OCI-M2 (cell line): ENCODE measurements at regions not wholly inside any gene's neighbourhood (a gene's known extent, or its start where the extent isn't known, plus 50 kb on each side); places are given as distances from the start of the nearest gene placed in this dataset.
"Not testable (repeated sequence)": the region's sequence is repeated elsewhere in the genome, so short reads cannot be mapped to it uniquely, and the experiment has no call there.

Experiments used
- DNase-seq: peaks from one replicate; lab custom pipeline; 2025; ENCODE audit not compliant: unreplicated experiment; lab: John Stamatoyannopoulos, UW

- not testable (repeated sequence) for DNase-seq
Observed at GRCh38 chr2:111464367-111464766, 343.7 kb downstream of the BCL2L11 start.

GRCh38 chr2:111465521-111465920 is 344.8 kb downstream of the BCL2L11 start:
- not testable (repeated sequence) for DNase-seq

DNA sequence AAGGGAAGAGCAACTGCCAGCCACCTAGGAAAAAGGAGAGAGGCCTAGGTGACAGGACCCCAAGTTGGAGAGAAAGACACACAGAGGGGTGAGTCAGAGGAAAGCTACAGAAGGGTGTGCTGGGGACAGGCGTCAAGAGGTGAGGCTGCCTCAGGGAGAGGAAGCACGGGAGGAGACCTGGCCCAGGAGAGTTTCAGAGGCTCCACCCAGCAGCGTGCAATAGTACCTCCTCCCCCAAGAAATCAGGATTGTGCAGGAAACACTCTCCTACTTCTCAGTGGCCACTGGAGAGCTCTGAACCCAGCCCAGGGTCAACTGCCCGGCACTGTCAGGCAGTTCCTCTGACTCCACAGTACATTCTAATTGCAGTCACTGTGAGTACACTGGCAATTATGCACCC is 346.0 kb downstream of the BCL2L11 start:
- not testable (repeated sequence) for DNase-seq

DNA sequence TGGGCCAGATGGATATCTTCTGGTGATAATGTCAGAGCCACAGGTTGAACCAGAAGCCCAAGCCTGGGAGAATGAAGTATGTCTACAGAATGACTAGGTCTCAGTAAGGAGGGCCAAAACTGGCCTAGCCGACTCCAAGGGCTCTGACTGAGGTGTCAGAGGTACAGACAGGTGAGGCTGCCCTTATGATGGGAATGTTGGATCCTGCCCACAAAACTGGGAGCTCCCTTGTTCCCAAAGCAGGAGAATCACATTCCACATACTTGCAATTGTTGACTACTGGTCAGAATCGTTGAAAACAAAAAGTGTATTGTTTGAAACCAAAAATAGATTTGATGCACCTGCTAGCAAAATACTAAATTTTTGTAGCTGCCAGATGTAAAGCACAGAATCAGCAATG is 350.2 kb downstream of the BCL2L11 start:
- not testable (repeated sequence) for DNase-seq

DNA sequence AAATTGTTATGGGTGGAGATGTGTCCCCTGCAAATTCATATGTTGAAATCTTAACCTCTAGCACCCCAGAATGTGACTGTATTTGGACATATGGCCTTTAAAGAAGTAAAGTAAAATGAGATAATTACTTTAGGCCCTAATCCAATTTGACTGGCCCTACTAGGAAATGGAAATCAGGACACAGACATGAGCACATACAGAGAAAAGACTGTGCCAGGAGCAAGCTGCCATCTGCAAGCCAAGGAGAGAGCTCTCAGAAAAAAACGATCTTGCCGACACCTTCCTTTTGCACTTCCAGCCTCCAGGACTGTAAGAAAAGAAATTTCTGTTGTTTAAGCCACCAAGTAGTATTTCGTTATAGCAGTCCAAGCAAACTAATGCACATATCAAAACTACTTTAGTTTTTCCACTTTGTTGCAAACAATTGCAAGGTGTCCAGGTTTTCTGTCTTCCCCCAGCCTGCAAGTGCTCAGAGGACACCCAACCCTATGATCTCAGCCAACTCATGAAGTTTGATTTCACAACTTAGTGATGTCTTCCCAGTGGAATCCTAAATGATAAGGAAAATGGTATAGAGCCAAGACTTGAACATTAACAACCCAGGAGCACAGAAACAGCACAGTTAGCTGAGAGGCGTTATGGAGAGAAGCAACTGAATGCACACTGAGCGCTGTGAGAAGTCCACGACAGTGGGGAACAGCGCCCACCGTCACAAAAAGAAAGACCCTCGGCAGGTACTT is 351.2 kb downstream of the BCL2L11 start:
- not testable (repeated sequence) for DNase-seq

- not testable (repeated sequence) for DNase-seq
Observed at GRCh38 chr2:111472844-111473403, 352.2 kb downstream of the BCL2L11 start.

DNA sequence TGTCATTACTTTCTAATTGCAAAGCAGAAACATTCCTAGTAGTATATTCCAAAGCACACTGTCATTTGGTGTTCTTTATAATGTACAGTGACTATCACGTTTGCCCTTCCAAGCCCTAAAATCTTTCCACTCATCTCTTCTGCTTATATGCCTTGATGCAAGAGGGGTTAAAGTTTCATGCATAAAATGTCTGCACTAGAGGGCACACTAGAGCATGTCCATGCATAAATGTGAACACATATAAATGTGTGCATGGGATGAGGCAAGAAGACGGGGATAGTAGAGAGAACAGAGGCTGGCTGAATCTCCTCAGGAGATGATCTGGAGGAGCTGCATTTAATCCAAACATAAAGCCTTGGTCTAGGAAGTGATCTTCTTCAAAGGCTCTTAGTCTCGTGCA is 352.8 kb downstream of the BCL2L11 start:
- not testable (repeated sequence) for DNase-seq

- DNase-seq, result not testable (repeated sequence)
Observed at GRCh38 chr2:111474198-111474705, 353.5 kb downstream of the BCL2L11 start.

GRCh38 chr2:111478335-111478734 is 357.6 kb downstream of the BCL2L11 start:
- DNase-seq, result not testable (repeated sequence)

GRCh38 chr2:111478871-111479318 is 358.2 kb downstream of the BCL2L11 start:
- DNase-seq, result not testable (repeated sequence)

DNA sequence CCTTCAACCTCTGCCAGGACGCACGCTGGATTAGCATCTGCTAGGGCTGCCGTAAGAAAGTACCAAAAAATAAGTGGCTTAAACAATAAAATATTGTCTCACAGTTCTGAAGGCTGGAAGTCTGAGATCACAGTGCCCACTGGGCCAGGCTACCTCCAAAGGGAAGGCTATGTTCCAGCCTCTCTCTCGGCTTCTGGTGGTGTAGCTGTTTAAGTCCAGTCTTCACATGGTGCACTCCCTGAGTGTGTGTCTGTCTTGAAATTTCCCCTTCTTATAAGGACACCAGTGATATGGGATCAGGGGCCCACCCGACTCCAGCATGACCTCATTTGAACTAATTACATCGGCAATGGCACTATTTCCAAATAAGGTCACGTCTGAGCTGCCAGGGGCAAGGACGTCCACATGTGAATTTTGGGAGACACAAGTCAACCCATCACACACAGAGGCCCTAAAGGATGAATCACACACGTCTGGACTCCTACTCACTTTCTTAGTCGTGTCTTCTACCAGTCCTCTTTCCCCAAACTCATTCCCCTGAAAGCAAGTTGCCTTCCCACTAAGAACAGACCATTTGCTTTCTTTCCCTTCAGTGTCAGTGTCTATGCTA is 359.4 kb downstream of the BCL2L11 start:
- not testable (repeated sequence) for DNase-seq

DNA sequence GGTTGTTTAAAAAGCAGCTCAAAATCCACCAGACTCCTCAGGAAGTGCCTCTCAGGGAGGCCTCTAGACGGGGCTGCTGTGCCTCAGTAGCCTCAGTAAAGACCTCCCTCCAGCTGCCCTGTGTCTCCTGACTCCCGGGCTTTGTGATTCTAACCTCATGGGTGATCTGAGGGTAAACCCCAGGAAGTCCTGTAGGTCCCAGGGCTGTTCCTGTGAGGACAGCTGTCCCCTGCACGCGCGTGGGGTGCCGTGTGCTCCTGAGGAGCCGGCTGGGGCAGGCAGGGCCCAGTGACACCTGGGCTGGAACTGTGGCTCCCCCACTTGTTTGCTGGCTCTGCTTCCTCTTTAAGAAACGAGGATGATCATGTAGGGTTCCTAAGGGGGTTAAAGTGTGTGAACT is 359.9 kb downstream of the BCL2L11 start:
- DNase-seq, result not testable (repeated sequence)

- DNase-seq, result not testable (repeated sequence)
Observed at GRCh38 chr2:111481219-111481618, 360.5 kb downstream of the BCL2L11 start.

GRCh38 chr2:111482987-111483679 is 362.4 kb downstream of the BCL2L11 start:
- not testable (repeated sequence) for DNase-seq

DNA sequence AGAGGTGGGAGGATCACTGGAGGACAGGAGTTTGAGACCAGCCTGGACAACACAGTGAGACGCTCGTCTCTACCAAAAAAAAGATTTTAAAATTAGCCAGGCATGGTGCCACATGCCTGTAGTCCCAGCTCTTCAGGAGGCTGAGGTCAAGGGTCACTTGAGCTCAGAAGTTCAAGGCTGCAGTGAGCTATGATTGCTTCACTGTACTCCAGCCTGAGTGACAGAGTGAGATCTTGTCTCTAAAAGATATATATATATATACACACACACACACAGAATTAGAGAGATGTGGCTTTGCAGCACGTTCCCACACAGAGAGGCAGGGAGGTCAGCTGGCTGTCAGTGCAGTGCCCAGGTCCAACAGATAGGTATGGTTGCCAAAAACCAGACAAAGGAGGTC is 363.4 kb downstream of the BCL2L11 start:
- DNase-seq, result not testable (repeated sequence)

DNA sequence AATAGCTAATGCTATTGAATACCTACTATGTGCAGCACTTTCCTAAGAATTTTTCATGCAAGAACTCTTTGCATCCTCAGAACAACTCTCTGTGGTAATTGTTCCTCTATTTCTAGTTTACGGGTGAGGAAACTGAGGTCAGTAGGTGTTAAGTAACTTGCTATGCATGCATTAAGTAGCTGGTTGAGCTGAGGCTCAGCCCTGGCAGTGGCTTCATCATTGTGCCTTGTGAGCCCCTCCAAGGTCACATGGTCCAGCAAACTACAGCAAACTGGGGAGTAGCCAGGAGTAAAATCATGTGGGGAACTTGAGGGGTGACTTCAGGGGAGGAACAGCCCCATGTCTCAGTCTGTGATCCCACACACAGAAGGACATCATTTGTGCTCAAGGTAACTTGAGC is 365.2 kb downstream of the BCL2L11 start:
- not testable (repeated sequence) for DNase-seq

GRCh38 chr2:111488451-111488850 is 367.7 kb downstream of the BCL2L11 start:
- DNase-seq, result not testable (repeated sequence)

GRCh38 chr2:111489460-111489859 is 368.7 kb downstream of the BCL2L11 start:
- not testable (repeated sequence) for DNase-seq

- DNase-seq, result not testable (repeated sequence)
Observed at GRCh38 chr2:111491181-111491580, 370.5 kb downstream of the BCL2L11 start.

DNA sequence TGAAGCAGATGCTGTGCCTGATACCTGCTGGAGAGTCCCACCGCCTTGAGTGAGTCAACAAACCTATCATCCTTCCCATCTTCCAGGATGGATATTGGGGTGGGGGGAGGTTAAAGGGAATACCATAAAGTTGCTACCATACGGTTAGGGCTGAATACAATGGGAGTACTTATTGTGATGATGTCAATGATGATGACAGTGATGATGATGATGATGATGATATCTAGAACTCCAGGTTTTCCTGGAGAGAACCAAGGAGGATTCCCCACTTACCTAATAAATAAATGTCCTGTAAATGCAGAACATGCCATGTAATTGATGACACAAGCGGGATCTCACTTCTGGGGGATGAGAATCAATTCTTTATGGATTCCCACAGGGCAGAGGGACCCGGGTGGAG is 370.9 kb downstream of the BCL2L11 start:
- DNase-seq, result not testable (repeated sequence)
